HT-29 (cell line): ENCODE measurements at regions not wholly inside any gene's neighbourhood (a gene's known extent, or its start where the extent isn't known, plus 50 kb on each side); places are given as distances from the start of the nearest gene placed in this dataset.
A peak's percentile ranks its signal among the peaks of the same experiment; 100 is the strongest.
"Not testable (repeated sequence)": the region's sequence is repeated elsewhere in the genome, so short reads cannot be mapped to it uniquely, and the experiment has no call there.

Experiments
- DNase-seq: peaks from one replicate; pipeline ENCODE4 v3.0.0-alpha.2; 2015; ENCODE audit warnings: low spot score

DNA sequence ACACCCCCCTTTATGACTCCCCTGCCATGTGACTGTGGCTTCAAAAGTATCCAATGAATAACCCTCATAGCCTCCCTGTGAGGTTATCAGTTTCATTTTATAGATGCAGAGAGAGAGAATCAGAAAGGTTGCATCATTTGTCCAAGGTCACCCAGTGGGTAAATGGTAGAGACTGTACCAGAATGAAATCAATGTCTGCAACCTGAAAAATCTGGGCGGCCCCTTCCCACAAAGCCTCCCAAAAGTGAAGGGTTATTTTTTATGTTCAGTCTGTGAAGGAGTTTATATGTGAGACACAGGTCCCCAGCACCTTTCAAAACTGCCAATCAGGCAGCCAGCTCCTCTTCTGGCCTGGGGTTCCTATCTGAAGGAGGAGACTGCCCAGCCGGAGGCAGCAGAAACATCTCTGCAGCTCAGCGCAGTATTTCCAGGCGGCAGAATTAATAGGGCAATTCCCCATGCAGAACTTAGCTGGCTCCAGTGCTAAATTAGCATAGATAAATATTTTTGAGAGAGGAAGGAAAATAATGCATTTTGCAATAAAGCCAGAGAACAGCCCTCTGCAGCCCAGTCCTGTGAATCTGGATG, 130.8 kb upstream of the PRR20G start:
- DNase-seq, result no peak

- no peak for DNase-seq
Measured at GRCh38 chr3:127417709-127418559, 130.1 kb upstream of the PRR20G start.

- no peak for DNase-seq
Measured at GRCh38 chr3:127413871-127414270, 126.0 kb upstream of the PRR20G start.

DNA sequence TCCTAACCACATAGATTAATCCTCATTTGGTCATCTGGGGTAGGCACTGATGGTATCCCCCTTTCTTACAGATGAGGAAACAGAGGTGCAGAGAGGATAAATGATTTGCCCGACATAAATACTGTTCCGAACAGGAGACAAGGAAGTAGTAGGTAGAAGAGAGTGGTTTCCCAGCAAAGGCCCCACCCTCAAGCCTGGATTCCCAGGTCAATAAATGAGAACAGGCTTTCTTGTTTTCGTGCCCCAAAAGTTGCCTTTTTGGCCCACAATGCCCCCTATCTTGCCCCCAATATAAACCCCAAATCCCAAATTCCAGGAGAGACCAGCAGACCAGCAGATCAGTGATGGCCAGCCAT, 125.5 kb upstream of the PRR20G start:
- no peak for DNase-seq

GRCh38 chr3:127412578-127413317, 124.9 kb upstream of the PRR20G start:
- DNase-seq, result no peak

- not testable (repeated sequence) for DNase-seq
Measured at GRCh38 chr3:127411875-127412274, 124.0 kb upstream of the PRR20G start.

- DNase-seq, result no peak
Measured at GRCh38 chr3:127411083-127411727, 123.4 kb upstream of the PRR20G start.

GRCh38 chr3:127410678-127411077, 122.8 kb upstream of the PRR20G start:
- DNase-seq, result no peak

DNA sequence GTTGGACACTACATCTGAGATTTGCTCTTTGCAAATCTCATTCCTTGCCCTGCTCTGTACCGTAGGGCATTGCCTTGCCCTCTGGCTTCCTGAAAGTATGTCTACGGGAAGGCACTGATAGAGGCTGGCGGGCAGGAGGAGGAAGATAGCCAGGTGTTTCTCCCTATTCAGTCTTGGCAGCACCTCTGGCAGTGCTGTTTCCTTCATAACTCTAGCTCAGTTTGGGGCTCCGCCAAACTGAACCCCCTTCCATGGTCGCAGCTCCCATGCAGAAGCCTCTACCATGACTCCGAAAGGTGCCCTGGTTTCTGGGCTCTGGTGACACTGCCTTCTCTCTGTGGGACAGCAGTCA, 122.3 kb upstream of the PRR20G start:
- DNase-seq, result no peak

- DNase-seq, result no peak
Measured at GRCh38 chr3:127409421-127410136, 121.7 kb upstream of the PRR20G start.

DNA sequence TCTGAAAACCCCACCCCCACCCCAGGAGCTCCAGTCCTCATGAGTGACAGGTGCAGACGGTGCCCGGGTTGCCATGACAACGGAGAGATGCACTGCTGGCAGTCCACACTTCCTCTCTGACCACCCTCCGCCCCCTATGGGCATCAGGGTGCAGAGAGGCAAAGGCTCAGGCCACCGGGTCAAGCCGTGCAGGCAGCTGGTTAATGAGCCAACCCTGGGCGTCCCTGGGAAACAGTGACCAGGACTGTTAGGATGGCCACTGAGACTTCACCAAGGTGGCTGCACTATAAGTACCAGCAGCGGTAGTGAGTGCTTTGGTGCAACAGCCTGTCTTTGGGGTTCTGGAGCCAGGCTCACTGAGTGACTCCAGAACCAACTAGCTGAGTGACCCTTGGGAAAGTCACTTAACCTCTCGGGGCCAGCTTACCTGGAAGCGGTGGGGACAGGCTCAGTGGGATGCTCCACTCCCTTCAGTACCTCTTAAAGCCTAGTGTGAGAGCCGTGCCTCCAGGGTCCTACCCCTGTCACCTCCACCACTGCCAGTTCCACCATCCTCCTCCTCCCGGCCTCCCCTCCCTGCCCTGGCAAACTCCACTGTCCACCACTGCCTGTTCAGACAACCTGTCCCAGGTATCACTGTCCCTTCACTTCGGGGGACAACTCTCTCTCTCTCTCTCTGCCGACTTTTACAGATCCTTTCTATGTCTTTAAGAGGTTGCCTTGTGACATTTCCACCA, 121.0 kb upstream of the PRR20G start:
- DNase-seq, result no peak

DNA sequence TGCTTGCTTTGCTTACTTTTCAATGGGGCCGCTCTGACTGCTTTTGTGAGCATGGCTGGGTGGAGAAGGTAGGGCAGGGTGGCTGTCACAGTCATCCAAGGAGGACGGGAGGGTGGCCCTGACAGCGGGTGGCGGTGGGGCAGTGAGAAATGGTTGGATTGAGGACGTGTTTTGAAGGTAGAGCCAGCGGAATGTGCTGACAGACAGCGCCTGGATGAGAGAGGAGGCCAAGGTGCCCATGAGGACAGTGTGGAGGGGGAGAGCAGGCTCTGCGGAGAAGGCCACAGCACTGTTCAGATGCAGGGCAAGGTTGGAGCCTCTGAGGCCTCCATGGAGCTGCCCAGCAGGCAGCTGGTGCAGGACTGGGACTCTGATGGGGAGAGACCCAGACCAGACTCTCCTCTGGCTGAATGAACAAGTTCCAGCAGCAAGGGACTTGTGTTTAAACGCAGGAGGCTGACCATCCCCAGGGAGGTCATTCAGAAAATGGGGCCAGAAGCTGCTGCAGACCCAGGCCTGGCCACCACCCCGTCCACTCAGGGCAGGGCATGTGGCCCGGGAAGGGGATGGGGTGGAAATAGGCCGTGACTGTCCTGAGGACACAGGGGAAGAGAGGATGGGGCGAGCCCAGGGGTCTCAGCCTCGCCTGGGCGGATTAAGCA, 120.3 kb upstream of the PRR20G start:
- no peak for DNase-seq

GRCh38 chr3:127407026-127407939, 119.4 kb upstream of the PRR20G start:
- no peak for DNase-seq

GRCh38 chr3:127406309-127407025, 118.6 kb upstream of the PRR20G start:
- DNase-seq, result peak; percentile 75

- DNase-seq, result no peak
Measured at GRCh38 chr3:127405791-127406190, 117.9 kb upstream of the PRR20G start.

GRCh38 chr3:127405010-127405598, 117.3 kb upstream of the PRR20G start:
- no peak for DNase-seq

- no peak for DNase-seq
Measured at GRCh38 chr3:127404221-127405009, 116.6 kb upstream of the PRR20G start.
